ENCODE measurements at regions not wholly inside any gene's neighbourhood (a gene's known extent, or its start where the extent isn't known, plus 50 kb on each side); places are given as distances from the start of the nearest gene placed in this dataset.

DNA sequence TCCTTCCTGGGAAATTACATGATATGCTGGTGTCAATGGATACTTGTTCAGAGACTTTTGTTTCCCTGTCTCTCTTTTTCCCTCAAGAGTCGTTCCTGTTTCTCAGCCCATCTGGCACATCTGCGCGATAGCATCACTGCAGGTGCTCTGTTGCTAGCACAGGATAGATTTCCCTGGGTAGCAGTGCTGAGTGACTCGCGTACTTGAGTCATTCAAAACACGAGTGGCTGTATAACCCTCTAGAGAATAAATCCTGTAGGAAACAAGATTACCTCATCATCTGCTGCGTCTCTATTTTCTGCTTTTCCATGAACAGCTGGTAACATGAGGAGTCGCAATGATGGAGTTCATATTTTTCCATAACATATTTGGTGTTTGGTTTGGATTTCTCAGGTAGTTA is 452.0 kb upstream of the FZD8 start:
- TF ChIP-seq, protein P1, sequence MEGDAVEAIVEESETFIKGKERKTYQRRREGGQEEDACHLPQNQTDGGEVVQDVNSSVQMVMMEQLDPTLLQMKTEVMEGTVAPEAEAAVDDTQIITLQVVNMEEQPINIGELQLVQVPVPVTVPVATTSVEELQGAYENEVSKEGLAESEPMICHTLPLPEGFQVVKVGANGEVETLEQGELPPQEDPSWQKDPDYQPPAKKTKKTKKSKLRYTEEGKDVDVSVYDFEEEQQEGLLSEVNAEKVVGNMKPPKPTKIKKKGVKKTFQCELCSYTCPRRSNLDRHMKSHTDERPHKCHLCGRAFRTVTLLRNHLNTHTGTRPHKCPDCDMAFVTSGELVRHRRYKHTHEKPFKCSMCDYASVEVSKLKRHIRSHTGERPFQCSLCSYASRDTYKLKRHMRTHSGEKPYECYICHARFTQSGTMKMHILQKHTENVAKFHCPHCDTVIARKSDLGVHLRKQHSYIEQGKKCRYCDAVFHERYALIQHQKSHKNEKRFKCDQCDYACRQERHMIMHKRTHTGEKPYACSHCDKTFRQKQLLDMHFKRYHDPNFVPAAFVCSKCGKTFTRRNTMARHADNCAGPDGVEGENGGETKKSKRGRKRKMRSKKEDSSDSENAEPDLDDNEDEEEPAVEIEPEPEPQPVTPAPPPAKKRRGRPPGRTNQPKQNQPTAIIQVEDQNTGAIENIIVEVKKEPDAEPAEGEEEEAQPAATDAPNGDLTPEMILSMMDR (IDR thresholded peaks at IDR 0.05): no peak
- TF ChIP-seq POLR2A (IDR thresholded peaks at IDR 0.05): no peak
